ENCODE measurements at regions not wholly inside any gene's neighbourhood (a gene's known extent, or its start where the extent isn't known, plus 50 kb on each side); places are given as distances from the start of the nearest gene placed in this dataset.

DNA sequence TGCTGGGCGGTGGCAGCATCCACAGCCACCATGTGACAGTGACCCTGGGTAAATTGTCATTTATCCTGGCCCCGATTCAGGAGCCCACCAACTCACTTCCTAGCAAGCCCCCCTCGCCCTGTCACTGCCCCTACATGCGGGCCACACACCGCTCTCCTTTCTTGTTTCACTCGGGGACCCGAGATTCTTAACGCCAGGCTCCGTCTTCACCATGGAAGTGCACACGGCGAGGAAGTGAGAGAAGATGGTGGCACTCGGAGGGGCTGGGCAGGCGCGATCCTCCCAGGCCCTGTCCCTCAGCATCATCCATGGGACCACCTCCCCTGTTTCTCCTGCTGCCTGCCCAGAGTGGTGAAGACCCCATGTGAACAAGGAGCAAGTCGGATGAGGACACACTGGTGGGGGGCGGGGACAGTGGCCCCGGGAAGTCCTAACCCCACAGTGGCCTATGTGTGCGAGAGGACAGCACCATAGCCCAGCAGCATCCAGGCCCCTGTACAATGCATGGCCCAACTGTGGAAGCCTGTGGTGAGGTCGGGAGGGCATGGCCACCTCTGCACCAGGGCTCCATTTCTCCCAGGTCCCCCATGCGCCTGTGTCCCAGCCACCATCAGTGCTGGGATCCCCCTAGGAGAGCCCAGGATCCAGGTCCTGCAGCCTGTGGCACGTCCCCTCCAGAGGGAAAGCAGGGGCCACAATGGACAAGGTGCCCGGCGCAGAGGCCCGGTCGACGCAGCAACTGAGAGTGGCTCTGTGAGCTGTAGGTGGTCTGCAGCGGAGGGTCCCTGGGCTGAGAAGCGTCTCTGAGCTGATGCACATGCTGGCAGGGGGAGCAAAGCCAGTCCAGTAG, 262.8 kb downstream of the BRD1 start:
- no peak for DNase-seq

- no peak for DNase-seq
Observed at GRCh38 chr22:49564054-49564453, 263.6 kb downstream of the BRD1 start.

DNA sequence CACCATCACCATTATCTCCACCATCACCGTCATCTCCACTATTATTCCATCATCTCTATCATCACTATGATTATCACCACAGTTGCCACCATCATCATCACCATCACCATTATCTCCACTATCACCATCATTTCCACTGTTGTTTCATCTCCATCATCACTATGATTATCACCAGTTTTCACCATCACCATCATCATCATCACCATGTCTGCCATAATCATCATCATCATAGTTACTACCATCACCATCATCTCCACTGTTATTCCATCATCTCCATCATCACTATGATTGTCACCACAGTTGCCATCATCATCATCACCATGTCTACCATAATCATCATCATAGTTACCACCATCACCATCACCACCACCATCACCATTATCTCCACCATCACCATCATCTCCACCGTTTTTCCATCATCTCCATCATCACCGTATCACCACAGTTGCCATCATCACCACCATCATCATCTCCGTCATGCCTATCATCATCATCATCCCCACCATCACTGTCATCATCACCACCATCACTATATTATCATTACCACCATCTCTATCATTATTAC, 264.9 kb downstream of the BRD1 start:
- DNase-seq = no peak

GRCh38 chr22:49561976-49562375, 265.7 kb downstream of the BRD1 start:
- no peak for DNase-seq

- DNase-seq = no peak
Observed at GRCh38 chr22:49561338-49561737, 266.3 kb downstream of the BRD1 start.

DNA sequence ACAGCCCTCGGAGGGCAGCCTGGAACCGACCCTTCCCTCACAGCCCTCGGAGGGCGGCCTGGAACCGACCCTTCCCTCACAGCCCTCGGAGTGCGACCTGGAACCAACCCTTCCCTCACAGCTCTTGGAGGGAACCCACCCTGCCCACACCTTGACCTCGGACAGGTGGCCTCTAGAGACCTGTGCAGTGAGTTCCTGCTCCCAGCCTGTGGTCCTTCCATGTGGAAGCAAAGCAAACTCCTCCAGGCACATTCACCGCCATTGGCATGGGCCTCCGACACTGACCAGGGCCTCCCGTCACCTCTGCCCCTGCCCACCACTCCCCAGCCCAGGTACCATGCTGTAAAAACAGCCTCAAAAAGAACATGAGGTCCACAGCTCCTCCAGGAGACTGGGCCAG, 272.1 kb downstream of the BRD1 start:
- no peak for DNase-seq

GRCh38 chr22:49554741-49555140, 272.9 kb downstream of the BRD1 start:
- DNase-seq = no peak

DNA sequence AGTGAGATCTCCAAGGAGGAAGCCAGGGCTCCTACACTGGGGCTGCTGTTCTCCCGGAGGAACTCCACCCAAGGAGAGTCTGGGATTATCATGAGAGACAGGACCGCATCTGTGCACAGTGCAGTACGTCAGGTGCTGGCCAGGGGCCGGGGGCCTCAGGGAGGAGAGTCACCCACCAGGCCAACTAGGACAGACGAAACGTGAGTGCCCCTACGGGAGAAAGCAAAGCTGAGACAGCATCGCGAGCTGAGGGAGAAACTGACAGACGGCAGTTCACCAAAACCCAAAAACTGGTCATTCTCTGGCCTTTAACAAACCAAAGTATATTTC, 273.4 kb downstream of the BRD1 start:
- no peak for DNase-seq

DNA sequence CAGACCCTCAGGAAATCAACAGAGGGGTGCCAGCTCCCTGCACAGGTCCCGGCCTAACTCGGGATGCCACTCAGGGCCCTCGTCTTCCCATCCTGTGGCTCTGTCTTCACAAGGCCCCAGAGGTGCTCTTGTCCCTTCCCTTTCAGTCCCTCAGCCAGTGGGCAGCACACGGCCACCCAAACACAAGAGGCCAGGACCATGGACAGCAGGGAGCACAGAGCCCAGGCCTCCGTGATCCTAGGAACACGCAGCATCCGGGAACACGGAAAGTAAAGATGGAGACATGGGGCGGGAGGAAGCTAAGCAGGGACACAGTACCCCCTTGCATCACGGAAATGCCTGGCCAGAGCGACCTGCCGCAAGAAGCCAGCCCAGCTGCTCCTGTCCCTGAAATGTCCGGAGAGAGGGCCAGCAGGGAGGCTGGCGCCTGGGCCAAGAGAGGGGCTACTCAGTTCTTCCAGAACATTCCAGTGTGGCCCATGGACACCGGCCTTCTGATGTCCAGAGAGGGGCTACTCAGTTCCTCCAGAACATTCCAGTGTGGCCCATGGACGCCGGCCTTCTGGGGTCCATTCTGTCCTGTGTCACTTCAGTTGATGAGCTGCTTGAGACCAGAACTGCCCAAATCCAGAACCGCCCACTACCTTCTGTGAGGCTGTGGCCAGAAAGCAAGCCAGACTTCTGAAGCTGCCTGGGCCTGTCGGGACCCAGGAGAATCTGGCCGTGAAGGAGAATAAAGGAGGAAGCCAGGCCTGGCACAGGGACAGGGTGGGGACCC, 274.0 kb downstream of the BRD1 start:
- no peak for DNase-seq

GRCh38 chr22:49553076-49553475, 274.6 kb downstream of the BRD1 start:
- no peak for DNase-seq

DNA sequence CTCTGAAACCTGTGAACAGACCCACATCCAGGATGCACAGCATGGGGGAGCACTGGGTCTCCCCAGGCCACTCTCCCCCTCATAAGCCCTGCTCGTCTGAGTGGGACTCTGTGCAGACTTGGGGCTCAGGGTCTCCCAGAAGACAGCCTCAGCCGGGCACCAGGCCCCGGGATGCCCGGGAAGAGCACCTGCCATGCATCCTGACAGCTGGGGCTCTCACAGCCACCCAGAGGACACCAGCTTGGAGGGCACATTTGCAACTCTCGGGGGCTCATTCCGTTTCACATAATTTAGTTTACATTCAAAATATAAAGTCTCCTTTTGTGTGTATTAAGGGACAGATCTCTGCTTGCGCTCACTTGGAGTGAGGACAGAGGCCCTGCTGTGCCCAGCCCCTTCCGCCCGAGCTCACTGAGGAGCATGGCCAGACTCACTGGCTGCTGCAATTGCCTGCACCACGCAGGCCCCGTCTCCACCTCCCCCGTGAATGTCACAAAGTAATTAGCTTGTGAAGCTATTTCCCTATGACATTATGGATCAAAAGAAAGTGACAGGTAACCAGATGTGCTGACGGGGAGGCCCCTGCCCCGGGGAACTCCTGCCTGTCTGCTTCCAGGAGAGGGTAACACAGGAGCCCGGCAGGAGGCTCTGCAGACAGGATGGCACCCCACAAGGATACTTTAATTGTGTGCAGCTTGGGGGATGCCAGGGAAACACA, 275.6 kb downstream of the BRD1 start:
- DNase-seq = no peak

DNA sequence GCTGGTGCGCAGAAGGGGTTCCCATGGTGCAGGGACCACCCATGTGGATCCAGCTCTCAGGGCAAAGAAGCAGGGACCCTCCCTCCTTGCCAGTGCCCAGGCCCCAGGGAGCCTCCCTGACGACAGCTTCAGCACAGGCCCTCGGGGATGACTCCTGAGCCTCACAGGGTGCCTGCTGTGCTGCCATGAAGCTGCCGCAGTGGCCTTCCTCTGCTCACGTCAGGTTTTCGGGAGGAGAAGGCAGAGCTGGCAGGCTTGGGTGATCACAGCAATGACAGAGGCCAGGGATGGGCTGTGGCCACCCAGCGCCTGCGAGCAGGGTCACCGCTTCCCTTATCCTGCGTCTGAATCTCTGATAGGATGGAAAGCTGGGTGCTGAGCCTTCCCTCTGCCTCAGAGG, 276.2 kb downstream of the BRD1 start:
- no peak for DNase-seq

DNA sequence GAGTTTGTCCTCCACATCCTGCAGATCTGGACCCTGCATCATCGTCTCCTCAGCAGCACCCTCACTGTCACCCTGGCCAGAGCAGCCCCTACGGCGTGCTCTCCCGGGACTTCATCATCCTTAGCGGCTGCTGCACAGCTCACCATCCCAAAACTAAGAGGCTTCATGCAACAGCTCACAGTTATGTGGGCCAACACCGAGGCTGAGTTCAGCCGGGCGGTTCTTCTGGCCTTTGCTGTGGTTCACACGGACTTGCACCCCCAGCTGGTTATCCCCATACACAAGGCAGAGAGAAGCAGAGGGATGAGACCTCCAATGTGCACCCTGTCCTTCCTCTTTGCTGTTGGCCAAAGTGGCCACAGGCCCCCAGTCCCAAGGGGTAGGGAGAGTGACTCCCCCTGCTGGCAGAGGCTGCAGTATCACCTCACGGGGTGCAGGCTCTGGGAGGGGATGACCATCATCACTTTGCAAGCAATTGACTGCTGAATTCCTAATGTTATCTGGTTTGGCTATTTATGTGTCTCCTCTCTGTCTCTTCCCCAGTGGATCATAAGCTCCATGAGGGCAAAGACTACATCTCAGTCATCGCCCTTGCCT, 276.8 kb downstream of the BRD1 start:
- DNase-seq = no peak

DNA sequence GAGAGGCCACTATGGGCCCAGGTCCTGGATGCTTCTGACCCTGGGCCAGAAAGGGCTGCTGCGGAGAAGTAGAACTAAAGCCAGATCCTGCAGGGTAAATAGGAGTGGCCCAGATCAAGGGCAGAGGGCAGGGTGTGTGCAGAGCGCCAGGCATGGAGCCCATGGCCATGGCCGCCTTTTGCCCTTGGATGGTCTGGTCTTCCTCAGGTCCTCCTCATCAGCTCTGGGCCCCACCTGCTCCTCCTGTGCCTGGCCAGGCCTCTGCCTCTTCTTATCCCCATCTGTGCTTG, 277.6 kb downstream of the BRD1 start:
- DNase-seq = no peak

DNA sequence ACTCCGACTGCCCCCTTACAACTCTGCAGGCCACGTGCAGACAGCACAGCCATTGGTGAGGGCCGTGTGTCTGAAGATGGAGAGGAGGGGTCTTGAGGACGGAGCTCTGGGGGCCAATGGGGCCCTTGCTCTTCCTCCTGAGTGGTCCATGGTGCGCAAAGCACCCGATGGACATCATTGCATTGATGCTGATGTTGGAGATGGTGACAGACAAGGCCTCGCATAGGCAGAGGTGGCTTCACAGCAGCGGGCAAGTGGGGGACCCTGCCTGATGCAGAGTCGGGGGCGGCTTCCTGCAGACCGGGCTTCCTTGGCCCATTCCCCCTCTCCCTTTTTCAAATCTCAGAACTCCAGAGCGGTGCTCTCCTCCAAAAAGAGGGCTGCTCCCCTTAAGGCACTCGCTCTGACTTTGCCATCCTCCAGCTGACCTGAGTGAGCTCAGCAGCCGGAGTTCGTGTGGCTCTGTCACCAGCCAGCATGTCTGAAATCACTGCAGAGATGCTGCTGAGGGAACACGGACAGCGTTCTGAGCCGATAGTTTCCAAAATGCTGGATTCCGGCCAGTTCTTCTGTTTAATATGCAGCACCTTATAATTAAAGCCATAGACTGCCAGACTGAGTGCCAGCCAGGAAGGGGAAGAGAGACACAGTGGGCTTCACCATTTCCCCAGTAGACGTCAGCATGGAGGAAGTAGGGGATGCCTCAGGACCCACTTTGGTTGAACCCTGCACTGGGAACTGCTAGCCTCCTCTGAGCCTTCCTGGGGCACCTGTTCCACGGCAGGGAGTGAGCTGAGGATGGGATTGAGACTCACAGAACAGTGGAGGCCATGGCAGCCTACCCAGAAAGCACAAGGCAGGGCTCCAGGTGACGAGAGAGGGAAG, 278.2 kb downstream of the BRD1 start:
- no peak for DNase-seq

GRCh38 chr22:49548356-49549202, 279.1 kb downstream of the BRD1 start:
- DNase-seq = no peak

GRCh38 chr22:49547751-49548239, 279.9 kb downstream of the BRD1 start:
- DNase-seq = no peak

GRCh38 chr22:49546811-49547585, 280.7 kb downstream of the BRD1 start:
- no peak for DNase-seq

DNA sequence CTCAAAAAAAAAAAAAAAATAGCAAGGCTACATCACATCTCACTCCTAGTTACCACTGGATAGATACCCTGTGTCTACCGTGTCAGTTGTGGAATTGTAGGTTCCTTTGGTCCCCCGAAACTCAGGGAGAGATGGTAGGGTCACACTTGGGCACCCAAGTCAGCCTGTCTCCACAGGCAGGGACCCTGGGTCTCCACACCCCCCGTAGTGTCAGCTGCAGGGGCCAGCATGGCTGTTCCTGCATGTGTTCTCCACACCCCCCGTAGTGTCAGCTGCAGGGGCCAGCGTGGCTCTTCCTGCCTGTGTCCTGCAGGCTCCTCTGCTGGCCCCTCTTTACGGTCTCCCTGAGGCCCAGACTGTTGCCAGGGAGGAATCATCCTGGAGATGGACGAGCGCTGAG, 282.1 kb downstream of the BRD1 start:
- DNase-seq = no peak

GRCh38 chr22:49544286-49544685, 283.4 kb downstream of the BRD1 start:
- DNase-seq = no peak
